GM18498 (cell line): ENCODE measurements at regions not wholly inside any gene's neighbourhood (a gene's known extent, or its start where the extent isn't known, plus 50 kb on each side); places are given as distances from the start of the nearest gene placed in this dataset.

Experiments
- ATAC-seq: cut with Tn5 transposase; IDR thresholded peaks from one replicate; pipeline ENCODE4 v1.9.1; 2021; ENCODE audit warnings: mild to moderate bottlenecking, moderate library complexity; ENCODE audit not compliant: unreplicated experiment

GRCh38 chr14:89613260-89614008 is 196.4 kb upstream of the FOXN3 start:
- no peak for ATAC-seq

- no peak for ATAC-seq
Observed at GRCh38 chr14:89609500-89610100, 192.6 kb upstream of the FOXN3 start.

GRCh38 chr14:89607453-89607852 is 190.4 kb upstream of the FOXN3 start:
- no peak for ATAC-seq

- ATAC-seq: no peak
Observed at GRCh38 chr14:89603938-89604480, 187.0 kb upstream of the FOXN3 start.

- no peak for ATAC-seq
Observed at GRCh38 chr14:89600950-89601826, 184.2 kb upstream of the FOXN3 start.

- ATAC-seq: no peak
Observed at GRCh38 chr14:89600029-89600428, 183.0 kb upstream of the FOXN3 start.

- no peak for ATAC-seq
Observed at GRCh38 chr14:89598548-89599186, 181.6 kb upstream of the FOXN3 start.

- no peak for ATAC-seq
Observed at GRCh38 chr14:89592961-89593360, 175.9 kb upstream of the FOXN3 start.

GRCh38 chr14:89589400-89590118 is 172.5 kb upstream of the FOXN3 start:
- ATAC-seq: no peak

GRCh38 chr14:89588840-89589296 is 171.8 kb upstream of the FOXN3 start:
- no peak for ATAC-seq

- ATAC-seq: no peak
Observed at GRCh38 chr14:89588016-89588415, 171.0 kb upstream of the FOXN3 start.

GRCh38 chr14:89587136-89587420 is 170.0 kb upstream of the FOXN3 start:
- ATAC-seq: no peak

GRCh38 chr14:89586258-89587135 is 169.5 kb upstream of the FOXN3 start:
- no peak for ATAC-seq

GRCh38 chr14:89578156-89578555 is 161.1 kb upstream of the FOXN3 start:
- ATAC-seq: no peak

- no peak for ATAC-seq
Observed at GRCh38 chr14:89576960-89577359, 159.9 kb upstream of the FOXN3 start.

- no peak for ATAC-seq
Observed at GRCh38 chr14:89576145-89576927, 159.3 kb upstream of the FOXN3 start.

GRCh38 chr14:89575386-89576061 is 158.5 kb upstream of the FOXN3 start:
- ATAC-seq: no peak

- ATAC-seq: no peak
Observed at GRCh38 chr14:89574420-89574819, 157.4 kb upstream of the FOXN3 start.
